HCT116 (cell line): ENCODE measurements at regions not wholly inside any gene's neighbourhood (a gene's known extent, or its start where the extent isn't known, plus 50 kb on each side); places are given as distances from the start of the nearest gene placed in this dataset.

ENCODE experiments used
- EZH2 ChIP-seq: fragments of 200-600 bp; sonication (generic); IDR thresholded peaks from 2 replicates; pipeline ENCODE4 v1.6.1; 2017; ENCODE audit warnings: antibody characterized with exemption, mixed run types
- EZH2phosphoT487 ChIP-seq: fragments of 200-600 bp; IDR thresholded peaks from 2 replicates; pipeline ENCODE4 v1.6.1; 2018; ENCODE audit warnings: antibody characterized with exemption, borderline replicate concordance
- POLR2A ChIP-seq: IDR thresholded peaks from 2 replicates; pipeline ENCODE4 v1.7.0; 2011; ENCODE audit warnings: borderline replicate concordance; ENCODE audit not compliant: insufficient read depth, insufficient read length; ENCODE audit errors: extremely low read depth
- POLR2AphosphoS5 ChIP-seq: IDR thresholded peaks from 2 replicates; pipeline ENCODE4 v1.6.1; 2011; ENCODE audit warnings: mild to moderate bottlenecking, low read depth, low read length, moderate library complexity
- RAD21 ChIP-seq: IDR thresholded peaks from 2 replicates; pipeline ENCODE4 v1.6.1; 2012; ENCODE audit warnings: low read depth, mild to moderate bottlenecking
- TCF7L2 ChIP-seq: IDR thresholded peaks from 2 replicates; pipeline ENCODE4 v1.7.0; 2011; ENCODE audit warnings: borderline replicate concordance, inconsistent platforms; ENCODE audit not compliant: insufficient read depth, insufficient read length; ENCODE audit errors: extremely low read depth
- ZNF274 ChIP-seq: fragments of 200-500 bp; sonication (Bioruptor generic); IDR thresholded peaks from 2 replicates; pipeline ENCODE4 v1.6.1; 2014; ENCODE audit warnings: mild to moderate bottlenecking, low read depth, low read length, inconsistent platforms
- TF ChIP-seq, protein P1 (sequence below), 3 experiments: fragments of 200-600 bp in 1 of 3; sonication (generic) in 1 of 3; IDR thresholded peaks in 2 of 3; conservative IDR thresholded peaks in 1 of 3; 2 replicates each; pipeline ENCODE4 v1.5.1; 2012 to 2017; ENCODE audit warnings: low read depth in 2 of 3, low read length in 2 of 3, antibody characterized with exemption in 1 of 3, borderline replicate concordance in 1 of 3, control low read depth in 1 of 3, mild to moderate bottlenecking in 1 of 3, mixed read lengths in 1 of 3, mixed run types in 1 of 3, moderate library complexity in 1 of 3; ENCODE audit not compliant: insufficient read depth in 1 of 3
- TF ChIP-seq, protein P2 (sequence below): IDR thresholded peaks from 2 replicates; pipeline ENCODE4 v1.6.1; 2012

DNA sequence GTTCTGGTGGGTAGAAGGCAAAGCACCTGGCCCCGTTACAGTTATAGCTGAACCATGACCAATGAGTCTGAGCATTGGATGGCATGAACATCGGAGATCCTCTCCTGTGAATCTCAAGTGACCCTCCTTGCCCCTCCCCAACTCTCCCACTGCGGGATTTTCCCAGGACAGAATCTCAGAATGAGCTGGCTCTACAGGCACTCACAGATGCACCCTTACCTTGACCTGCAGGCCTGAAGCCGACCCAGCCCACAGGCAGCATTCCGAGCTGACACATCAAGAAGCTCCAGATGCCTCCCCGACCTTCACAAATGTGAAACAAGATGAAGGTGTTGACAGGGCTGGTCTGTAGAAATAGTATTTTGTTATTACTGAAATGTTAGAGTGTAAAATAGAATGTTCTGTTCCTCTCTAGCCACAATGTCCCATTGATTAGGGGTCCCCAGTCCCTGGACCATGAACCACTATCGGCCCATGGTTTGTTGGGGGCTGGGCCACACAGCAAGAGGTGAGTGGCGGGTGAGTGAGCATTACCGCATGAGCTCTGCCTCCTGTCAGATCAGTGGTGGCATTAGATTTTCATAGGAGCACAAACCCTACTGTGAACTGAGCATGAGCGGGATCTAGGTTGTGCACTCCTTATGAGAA lies 263.4 kb downstream of the AUH start:
- TF ChIP-seq, protein P1, sequence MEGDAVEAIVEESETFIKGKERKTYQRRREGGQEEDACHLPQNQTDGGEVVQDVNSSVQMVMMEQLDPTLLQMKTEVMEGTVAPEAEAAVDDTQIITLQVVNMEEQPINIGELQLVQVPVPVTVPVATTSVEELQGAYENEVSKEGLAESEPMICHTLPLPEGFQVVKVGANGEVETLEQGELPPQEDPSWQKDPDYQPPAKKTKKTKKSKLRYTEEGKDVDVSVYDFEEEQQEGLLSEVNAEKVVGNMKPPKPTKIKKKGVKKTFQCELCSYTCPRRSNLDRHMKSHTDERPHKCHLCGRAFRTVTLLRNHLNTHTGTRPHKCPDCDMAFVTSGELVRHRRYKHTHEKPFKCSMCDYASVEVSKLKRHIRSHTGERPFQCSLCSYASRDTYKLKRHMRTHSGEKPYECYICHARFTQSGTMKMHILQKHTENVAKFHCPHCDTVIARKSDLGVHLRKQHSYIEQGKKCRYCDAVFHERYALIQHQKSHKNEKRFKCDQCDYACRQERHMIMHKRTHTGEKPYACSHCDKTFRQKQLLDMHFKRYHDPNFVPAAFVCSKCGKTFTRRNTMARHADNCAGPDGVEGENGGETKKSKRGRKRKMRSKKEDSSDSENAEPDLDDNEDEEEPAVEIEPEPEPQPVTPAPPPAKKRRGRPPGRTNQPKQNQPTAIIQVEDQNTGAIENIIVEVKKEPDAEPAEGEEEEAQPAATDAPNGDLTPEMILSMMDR (IDR thresholded peaks at IDR 0.05 in 2 of 3, conservative IDR thresholded peaks at IDR 0.05 in 1 of 3; ENCODE audit: borderline replicate concordance in 1 of 3, insufficient read depth in 1 of 3, low read depth in 2 of 3, low read length in 2 of 3) = no peak
- TF ChIP-seq POLR2A (no peak), EZH2phosphoT487 (no peak), ZNF274 (no peak), RAD21 (no peak), TCF7L2 (no peak), EZH2 (no peak), POLR2AphosphoS5 (no peak)
- TF ChIP-seq, protein P2, sequence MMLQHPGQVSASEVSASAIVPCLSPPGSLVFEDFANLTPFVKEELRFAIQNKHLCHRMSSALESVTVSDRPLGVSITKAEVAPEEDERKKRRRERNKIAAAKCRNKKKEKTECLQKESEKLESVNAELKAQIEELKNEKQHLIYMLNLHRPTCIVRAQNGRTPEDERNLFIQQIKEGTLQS = no peak
